Mucosa of gallbladder (tissue), 1 donor: ENCODE measurements at regions not wholly inside any gene's neighbourhood (a gene's known extent, or its start where the extent isn't known, plus 50 kb on each side); places are given as distances from the start of the nearest gene placed in this dataset.
"Not testable (repeated sequence)": the region's sequence is repeated elsewhere in the genome, so short reads cannot be mapped to it uniquely, and the experiment has no call there.

Experiments
- DNase-seq: peaks from one replicate; pipeline ENCODE4 v3.0.0-alpha.2; 2020; ENCODE audit warnings: low spot score
- donor health status: DM: no; HTN: no; CAD: no.

DNA sequence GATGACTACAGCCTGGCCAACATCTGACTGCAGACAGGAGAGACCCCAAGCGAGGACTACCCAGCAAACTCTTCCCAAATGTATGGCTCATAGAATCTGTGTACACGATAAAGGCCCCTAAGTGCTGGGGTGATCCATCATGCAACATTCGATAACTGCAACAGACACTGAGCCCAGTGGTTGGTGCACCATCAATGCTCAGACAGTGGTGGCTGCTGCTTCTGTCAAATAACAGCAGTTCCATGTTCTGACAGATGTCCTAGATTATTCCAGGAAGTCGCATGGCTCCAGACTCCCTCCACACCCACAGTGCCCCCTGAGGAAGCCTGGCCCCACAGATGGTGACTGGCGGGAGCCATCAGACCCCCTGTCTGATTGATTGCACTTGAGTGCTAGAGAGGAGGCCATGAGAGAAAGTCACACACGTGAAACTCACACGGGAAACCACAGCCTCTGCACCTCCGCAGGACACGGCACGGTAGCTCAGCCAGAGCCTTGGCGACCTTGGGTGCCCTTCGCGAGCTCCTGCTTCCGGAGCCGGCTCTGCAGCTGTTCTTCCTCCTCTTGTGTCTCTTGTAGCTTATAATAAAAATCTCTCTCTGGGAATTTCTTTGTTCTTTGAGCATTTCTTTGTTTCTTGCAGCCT, 1155.9 kb downstream of the TBC1D22A start:
- DNase-seq = no peak

DNA sequence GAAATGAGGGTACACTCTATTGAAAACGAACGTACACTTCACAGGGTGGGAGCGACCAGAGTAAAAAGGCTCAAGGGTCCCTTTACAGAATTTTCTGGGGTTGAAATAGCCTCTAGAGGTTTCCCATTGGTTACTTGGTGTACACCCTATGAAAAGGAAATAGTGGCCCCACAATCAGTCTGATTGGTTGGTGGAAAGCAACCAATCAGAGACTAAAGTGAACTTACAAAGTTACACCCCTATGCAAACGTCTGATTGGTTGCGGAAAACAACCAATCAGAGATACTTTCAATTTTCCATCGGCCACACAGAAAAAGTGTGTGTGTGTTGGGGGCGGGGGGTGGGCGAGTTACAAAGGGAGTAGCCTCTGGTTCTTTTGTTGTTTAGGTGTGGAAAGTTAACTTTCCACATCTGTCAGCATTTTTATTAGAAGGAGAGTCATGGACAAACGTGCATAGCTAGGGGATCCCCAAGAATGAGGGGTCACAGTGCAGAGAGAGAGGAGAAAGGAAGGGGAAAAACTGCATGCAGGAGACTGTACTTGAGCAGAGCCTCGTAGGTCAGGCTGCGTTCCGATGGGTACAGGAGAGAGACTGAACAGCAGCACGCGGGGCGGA, 1152.1 kb downstream of the TBC1D22A start:
- no peak for DNase-seq

DNA sequence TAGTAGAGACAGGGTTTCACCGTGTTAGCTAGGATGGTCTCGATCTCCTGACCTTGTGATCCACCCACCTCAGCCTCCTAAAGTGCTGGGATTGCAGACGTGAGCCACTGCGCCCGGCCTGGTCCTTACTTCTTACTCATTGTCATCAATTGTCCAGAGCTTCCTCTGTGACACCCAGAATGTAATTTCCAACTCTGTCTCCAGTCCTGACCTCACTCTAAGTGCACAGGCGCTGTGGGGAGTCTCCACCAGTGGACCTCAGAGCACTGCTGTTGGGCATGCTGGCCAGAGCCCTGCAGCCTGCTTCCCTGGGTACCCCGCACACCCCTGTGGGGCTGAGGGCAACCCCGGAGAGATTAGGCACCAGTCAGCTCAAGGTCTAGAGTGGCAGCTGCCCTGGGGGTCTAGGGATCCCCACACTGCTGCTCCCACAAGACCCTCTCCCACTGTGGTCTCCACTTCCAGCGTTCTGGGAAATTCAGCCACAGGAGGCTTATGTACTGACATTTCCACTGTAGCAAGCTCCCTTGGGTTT, 1140.3 kb downstream of the TBC1D22A start:
- DNase-seq = no peak

DNA sequence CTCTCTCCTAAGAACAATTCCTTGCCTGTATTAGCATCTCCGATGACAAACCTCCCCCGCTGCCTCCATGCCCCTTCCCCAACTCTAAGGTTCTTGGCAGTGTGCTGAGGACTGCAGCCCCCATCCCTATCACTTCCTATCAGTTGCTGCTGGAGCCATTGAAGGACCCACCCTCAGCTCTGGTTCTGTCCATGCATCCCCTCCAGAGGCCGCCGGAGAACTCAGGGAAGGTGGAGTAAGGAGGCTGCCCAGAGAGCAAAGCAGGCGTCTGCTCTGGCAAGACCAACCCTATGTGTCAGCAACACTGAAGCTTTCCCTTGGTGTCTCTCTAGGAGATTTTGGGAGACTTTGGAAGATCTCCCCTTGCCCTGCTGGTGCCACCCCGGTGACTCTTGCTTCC, 1139.5 kb downstream of the TBC1D22A start:
- DNase-seq = no peak

DNA sequence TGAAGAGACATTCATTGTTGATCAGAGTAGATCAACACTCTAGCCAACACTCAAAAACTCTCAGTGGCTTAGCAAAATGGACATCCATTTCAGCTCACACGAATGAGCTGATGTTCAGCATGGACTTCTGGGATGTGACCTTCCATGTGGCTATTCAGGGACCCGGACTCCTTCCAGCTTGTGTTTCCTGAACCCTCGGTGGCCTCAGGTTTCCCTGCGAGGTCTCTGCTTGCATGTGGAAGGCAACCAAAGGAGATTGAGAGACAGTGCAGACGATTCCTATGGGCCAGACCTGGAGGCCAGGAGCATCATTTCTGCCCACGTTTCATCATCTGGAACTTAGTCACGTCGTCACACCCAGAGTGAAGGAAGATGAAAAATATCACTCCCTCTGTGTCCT, 1137.4 kb downstream of the TBC1D22A start:
- no peak for DNase-seq

DNA sequence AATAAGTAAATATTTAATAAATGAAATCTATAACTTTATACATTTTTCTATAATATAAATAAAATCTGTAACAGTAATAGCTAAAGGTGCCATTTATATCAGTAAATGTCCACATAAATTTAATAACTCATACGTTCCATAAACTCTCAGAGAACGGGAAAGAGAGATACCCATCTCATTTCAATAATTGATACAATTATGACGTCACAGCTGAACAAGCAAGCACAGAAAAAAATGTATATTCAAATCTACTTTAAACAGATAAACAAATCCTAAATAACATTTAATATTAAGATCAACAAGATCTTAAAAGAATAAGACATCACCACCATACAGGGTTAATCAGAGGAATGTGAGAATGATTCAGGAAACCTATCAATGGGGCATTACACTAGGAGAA, 1136.5 kb downstream of the TBC1D22A start:
- DNase-seq = no peak

DNA sequence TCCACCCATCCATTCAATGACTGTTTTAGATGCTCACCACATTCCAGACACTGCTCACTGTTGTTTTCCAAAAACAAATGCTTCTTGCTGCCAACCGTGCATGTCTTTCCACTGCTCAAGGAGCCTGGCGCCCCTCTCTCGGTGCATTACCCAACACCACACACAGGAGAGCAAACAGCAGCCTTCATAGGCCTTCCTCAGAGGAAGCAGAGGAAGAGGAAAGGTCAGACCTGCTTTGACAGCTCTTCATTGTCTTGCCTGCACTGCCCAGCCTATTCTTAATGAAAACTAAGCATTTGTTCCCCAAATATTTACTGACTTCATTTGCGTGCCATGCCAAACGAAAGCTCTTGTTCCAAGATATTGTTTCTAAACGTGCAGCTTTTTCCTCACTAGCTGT, 1129.2 kb downstream of the TBC1D22A start:
- DNase-seq = no peak

DNA sequence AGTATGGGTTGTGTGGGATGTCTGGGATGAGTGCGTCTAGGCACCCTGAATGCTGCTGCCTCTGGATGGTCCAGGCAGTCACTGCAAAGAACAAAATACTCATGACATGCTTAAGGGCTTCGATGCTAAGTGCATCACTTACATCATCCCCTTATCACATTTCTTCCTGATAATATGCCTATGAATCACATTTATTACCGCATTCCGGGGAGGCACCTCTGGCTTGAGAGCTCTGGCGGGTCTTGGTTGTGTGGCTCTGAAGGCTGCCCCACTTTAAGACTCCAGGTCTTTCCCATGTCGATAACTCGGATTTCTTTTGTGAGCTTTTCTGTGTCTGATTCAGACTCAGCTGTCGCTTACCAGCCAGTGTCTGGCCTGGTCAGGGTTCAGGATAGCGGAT, 1126.4 kb downstream of the TBC1D22A start:
- DNase-seq = no peak

DNA sequence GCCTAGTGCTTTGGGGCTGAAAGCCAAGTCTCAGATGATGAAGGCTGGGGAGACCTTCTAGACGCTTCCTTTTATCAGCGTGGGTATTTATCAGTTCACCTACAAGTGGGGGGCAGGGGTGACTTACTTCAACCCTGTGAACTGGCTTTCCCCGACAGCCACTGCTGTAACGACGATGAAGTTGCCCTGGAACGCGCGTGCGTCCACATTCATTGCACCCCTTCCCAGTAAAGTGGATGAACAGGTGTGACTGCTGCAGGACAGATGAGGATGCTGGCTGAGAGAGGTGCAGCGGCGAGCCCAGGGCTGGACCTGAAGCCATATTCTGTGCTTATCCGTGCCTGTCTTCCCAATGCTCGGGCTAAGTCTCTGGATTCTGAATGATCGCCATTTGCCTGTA, 1122.3 kb downstream of the TBC1D22A start:
- no peak for DNase-seq

DNA sequence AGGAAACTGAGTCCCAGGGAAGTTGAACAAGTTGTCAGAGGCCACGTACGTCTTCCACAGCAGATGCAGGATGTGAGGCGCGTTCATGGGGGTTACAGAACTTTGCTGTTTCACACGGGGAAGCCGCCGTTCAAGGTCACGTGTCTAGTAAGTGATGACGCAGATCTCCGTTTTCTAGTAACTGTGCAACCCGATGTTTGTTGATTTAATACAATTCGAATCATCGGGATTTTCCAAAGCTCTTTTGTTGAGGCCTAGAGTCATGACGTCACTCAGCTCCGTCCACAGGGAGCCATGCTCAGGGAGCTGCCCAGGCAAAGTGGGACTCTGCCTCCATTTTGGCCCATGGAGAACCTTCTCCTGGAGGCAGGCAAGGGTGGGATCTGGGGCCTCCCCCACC, 1121.8 kb downstream of the TBC1D22A start:
- DNase-seq = no peak

DNA sequence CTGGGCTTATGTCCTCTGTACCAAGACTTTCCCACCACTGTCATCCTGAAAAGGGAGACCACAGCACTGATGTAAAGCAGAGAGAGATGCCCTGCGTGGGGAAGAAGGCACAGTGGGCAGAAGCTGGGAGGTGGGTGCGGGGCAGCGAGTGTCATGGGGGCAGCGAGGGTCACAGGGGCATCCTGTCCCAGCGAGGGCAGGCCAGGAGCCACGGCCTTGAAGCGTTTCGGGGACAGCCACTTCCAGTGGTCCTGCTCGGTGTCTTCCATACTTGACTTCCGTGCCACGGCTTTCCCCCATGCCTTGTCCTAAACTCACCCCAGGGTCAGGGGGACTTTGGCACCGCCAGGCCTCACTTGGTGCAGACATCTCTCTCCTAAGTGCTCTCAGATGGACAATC, 1121.3 kb downstream of the TBC1D22A start:
- DNase-seq = no peak

DNA sequence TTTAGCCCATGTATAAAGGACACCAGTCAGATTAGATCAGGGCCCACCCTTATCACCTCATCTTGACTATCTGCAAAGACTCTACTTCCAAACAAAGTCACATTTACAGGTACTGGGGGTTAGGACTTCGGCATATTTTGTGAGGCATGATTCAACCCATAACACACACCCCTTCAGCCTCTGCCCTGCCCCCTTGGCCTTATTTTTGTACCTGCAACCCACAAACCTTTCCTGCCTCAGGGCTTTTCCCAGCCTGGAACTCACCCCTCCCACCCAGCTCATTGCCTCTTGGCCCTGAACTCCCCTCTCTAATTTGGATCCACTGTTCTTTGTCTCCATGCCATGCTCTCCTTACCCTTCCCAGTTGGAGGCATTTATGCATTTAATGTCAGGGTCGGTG, 1116.9 kb downstream of the TBC1D22A start:
- no peak for DNase-seq

DNA sequence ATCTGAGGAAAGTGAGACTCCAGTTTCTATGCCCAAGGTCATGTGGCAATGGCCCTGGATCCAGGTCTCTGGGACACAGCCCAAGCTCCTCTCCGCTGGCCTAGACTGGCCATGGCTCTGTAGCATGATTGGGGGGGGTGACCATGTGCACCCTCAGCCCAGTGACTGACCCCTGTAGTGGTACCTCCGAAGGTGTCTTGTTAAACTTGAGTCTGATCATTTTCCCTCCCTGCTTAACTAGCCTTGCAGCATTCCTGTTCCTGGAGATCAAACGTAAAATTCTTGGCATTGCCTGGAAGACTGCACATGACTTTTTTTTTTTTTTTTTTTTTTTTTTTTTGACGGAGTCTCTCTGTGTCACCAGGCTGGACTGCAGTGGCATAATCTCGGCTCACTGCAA, 1116.0 kb downstream of the TBC1D22A start:
- no peak for DNase-seq

DNA sequence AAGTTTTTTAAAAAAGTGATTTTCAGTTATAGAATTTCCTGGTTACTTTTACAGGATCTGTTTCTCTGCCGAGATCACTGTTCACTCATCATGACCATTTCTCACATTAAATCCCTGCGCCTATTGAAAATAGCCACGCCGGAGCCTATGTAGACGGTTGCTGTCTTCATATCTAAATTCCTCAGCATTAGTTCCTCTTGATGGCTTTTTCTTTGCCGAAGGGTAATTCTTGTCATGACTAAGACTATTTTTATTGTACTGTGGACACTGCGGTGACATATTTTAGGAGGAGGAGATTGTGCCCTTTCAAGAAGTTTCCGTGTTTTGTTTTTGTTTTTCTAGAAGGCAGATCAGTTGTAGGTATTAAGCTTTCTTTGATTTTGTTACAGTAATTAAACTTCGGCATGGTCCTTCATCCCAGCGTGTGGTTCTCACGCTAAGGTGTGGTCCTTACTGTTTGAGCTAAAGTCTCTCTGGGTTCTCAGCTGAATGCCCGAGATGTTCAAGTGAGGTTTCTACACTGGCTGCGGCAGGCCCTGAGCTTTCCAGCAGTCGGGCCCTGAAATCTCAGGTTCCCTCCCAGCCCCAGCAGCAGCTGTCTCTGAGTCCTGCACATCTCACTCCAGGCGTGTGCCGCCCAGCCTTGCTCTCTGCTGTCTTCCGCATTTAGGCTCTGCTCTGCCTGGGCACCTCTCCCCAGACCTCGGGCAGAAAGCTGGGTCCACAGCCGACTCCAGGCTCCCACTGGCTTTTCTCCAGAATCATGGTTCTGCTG, 1110.5 kb downstream of the TBC1D22A start:
- no peak for DNase-seq

DNA sequence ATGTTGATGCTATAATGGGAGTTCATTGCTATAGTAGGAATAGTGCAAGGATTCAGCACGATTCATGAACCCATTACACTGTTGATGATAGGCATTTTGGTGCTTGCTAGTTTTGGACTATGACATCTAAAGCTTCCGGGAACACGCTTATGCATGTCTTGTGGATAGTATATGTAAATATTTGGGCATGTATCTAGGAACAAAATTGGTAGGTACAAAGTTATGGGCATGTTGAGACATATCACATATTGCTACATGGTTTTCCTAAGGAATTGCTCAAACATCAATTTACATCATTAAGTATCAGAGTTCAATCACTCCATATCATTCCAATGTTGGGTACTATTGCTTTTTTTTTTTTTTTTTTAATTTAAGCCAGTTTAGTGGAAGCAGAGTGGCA, 1103.2 kb downstream of the TBC1D22A start:
- DNase-seq = no peak

DNA sequence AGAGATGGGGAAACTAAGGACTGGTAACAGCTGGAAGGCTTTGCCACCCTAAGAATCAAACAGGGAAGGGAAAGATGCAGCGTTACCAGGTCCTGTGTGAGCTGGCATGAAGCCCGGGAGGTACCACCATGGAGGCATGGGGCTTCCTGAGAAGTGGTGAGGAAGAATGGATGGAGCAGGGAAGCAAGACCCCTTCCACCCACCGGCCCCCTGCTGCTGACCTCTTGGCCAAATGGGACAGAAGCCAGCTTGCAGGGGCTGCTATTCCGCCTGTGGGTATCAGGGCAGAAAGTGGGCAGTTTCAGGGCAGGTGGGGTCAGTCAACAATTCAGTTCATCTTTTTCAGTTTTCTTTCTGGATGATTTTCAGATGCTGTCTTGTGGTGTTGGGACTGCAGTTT, 1099.9 kb downstream of the TBC1D22A start:
- no peak for DNase-seq

DNA sequence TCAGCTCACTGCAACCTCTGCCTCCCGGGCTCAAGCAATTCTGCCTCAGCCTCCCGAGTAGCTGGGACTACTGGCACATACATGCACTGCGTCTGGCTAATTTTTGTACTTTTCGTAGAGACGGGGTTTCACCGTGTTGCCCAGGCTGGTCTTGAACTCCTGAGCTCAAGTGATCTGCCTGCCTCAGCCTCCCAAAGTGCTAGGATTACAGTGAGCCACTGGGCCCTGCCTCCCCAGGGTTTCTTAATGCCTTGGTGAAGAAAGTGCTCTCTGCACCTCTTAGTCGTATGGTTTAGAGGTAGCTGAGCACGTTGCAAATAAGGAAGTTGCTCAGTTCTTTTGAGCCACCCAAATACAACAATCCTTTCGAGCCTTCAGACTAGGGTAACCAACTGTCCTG, 1098.5 kb downstream of the TBC1D22A start:
- not testable (repeated sequence) for DNase-seq

DNA sequence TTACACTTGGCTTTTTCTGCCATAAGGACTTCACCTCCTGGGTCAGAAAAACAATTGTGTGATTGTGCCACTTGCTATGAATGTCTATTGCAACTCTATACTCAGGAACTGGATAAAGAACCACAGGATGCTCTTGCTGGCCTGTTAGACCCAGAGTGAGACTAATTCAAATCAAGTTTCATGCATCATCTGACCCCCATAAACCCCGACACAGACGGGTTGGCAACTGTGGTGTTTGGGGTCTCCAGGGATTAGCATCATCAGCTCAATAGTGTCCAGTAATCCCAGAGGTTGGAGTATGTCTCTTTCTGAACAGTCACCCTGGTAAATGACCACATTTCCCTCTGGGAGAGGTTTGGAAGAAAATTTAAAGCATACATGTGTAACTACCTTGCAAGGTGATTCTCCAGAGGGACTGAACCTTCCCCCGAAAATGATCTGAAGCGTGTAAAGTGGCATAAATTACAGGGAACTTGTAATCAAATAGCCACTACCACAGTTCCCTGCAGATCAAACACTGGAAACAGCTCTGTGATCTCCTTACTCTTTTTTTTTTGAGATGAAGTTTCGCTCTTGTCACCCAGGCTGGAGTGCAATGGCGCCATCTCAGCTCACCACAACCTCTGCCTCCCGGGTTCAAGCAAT, 1097.6 kb downstream of the TBC1D22A start:
- no peak for DNase-seq

DNA sequence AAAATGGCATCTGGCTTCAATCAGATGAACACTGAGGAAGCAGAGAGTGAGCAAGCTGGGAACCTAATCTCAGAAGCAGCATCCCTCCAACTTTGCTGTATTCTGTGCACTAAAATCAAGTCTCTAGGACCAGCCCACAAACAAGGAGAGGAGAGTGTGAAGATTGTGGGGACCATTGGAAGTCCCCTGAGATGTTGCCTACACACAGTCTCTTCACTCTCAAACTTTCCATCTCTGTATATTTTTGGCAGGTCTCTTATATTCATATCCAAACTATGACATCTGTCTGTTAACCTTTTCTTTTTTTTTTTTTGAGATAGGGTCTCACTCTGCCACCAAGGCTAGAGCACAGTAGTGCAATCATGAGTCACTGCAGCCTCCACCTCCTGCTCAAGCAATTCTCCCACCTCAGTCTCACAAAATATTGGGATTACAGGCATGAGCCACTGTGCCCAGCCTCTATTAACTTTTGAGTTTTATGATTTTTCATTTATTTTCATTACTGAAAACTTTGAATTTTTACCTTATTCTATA, 1096.4 kb downstream of the TBC1D22A start:
- DNase-seq = no peak

DNA sequence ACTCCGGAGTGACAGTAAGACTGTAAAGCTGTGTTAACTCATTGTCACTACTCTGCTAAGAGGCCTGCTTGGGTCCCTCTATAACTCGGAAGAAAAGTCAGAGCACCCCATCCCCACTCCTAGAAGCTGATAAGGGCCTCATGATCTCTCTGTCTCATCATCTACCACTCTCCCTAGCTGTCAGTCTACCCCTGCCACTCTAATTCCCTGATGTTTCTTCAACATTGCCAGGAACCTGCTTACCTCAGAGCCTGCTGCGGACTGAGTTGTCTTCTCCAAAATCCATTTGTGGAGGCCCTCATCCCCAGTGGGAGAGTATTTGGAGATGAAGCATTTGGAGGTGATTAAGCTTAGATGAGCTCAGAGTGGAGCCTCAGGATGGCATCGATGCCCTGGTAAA, 1092.2 kb downstream of the TBC1D22A start:
- DNase-seq = no peak

DNA sequence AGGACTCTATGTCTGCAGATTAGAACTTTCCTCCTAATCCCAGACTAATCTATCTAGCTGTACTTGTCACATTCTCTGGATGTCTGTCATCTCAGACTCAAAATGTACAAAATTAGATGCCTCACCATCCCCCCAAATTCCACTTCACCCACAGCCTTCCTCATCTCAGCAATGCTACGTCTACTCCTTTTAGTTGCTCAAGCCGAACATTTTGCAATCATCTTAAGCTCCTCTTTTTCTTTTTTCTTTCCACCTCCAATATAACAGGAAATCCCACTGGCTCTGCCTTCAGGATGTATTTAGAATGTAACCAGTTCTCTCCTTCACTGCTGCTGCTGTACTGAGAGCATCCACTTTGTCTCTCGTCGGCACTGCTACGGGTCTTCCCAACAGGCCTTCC, 1091.8 kb downstream of the TBC1D22A start:
- DNase-seq = no peak

DNA sequence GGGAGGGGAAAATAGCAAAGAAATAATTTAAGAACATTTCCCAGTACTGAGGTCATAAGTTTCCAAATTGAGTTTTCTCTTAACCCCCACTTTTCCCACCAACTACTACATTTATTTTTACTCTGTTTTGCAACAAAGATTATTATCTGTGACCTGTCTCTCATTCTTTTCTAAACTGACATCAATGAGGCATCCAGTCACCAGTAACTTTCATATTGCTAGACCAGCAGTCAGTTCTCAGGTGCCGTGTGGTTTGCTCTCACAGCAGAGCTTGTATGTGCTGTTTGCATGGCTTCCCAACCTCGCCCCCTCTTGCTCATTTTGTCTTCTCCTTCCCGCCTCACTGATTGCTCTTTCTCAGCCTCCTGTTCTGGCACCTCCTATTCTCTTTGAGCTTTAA, 1091.3 kb downstream of the TBC1D22A start:
- DNase-seq = no peak
